DND-41 (cell line): ENCODE measurements at regions not wholly inside any gene's neighbourhood (a gene's known extent, or its start where the extent isn't known, plus 50 kb on each side); places are given as distances from the start of the nearest gene placed in this dataset.

Source experiments
- ATAC-seq: fragments of 200-7000 bp; cut with Tn5 transposase; 3 replicates; pipeline ENCODE4 v1.9.1; 2021; ENCODE audit warnings: low read depth; ENCODE audit not compliant: insufficient read depth
- DNase-seq: peaks from one replicate; pipeline ENCODE4 v3.0.0-alpha.2; 2020
- H2AFZ ChIP-seq: 2 replicates; pipeline ENCODE4 v1.6.0; 2012; ENCODE audit warnings: low read depth, low read length
- H3K27ac ChIP-seq: 2 replicates; pipeline ENCODE4 v1.5.1; 2012; ENCODE audit warnings: low read length, inconsistent platforms
- H3K27me3 ChIP-seq: fragments of 200-600 bp; sonication (generic); 2 replicates; pipeline ENCODE4 v1.6.0; 2012; ENCODE audit warnings: low read length, mild to moderate bottlenecking, inconsistent platforms; ENCODE audit not compliant: insufficient read depth, poor library complexity
- H3K36me3 ChIP-seq: 2 replicates; pipeline ENCODE4 v1.5.1; 2012; ENCODE audit warnings: low read length, inconsistent platforms; ENCODE audit not compliant: insufficient read depth
- H3K4me1 ChIP-seq: 2 replicates; pipeline ENCODE4 v1.5.1; 2012; ENCODE audit warnings: mild to moderate bottlenecking, low read length; ENCODE audit not compliant: insufficient read depth
- H3K4me2 ChIP-seq: 2 replicates; pipeline ENCODE4 v1.6.0; 2012; ENCODE audit warnings: mild to moderate bottlenecking, moderate library complexity, low read length, inconsistent platforms; ENCODE audit not compliant: insufficient read depth
- H3K4me3 ChIP-seq, 2 experiments: fragments of 200-600 bp in 1 of 2; shearing (Covaris generic) in 1 of 2; 2 replicates each; pipeline ENCODE4 v1.5.1; 2012 to 2016; ENCODE audit warnings: inconsistent platforms in 2 of 2, low read length in 2 of 2, mild to moderate bottlenecking in 2 of 2, low read depth in 1 of 2, moderate library complexity in 1 of 2
- H3K79me2 ChIP-seq: 2 replicates; pipeline ENCODE4 v1.6.0; 2012; ENCODE audit warnings: low read length, inconsistent platforms; ENCODE audit not compliant: insufficient read depth
- H3K9ac ChIP-seq: 2 replicates; pipeline ENCODE4 v1.6.0; 2012; ENCODE audit warnings: low read depth, mild to moderate bottlenecking, inconsistent platforms, low read length, moderate library complexity
- H3K9me3 ChIP-seq: 2 replicates; pipeline ENCODE4 v1.5.1; 2012; ENCODE audit warnings: low read length, moderate library complexity, mild to moderate bottlenecking, inconsistent platforms; ENCODE audit not compliant: insufficient read depth, severe bottlenecking
- H4K20me1 ChIP-seq: 2 replicates; pipeline ENCODE4 v1.6.0; 2012; ENCODE audit warnings: low read length; ENCODE audit not compliant: insufficient read depth
- EZH2 ChIP-seq: IDR thresholded peaks from 3 replicates; pipeline ENCODE4 v1.6.1; 2012; ENCODE audit warnings: borderline replicate concordance, low read depth, mild to moderate bottlenecking, moderate library complexity, low read length, inconsistent platforms; ENCODE audit not compliant: severe bottlenecking
- TF ChIP-seq, protein P1 (sequence below): IDR thresholded peaks from 2 replicates; pipeline ENCODE4 v1.5.1; 2012; ENCODE audit warnings: borderline replicate concordance, low read length, moderate library complexity, mild to moderate bottlenecking; ENCODE audit not compliant: poor library complexity, severe bottlenecking; ENCODE audit errors: extremely low read depth

DNA sequence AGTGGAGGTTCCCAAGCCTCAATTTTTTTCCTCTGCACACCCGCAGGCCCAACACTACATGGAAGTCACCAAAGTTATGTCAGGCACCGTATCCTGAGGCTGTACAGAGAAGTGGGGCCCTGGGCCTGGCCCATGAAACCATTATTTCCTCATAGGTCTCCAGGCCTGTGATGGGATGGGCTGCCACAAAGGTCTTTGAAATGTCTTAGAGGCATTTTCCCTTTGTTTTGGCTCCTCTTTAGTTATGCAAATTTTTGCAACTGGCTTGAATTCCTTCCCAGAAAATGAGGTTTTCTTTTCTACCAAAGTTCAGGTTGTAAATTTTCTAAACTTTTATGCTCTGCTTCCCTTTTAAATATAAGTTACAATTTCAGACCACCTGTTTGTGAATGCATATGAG, 365.2 kb downstream of the HGF start:
- Histone ChIP-seq H3K4me1 (no peaks in the 10 kb centered on the region), H3K27me3 (no peaks in the 10 kb centered on the region), H3K9ac (no peak overlapping the region), H2AFZ (no peak overlapping the region), H3K36me3 (no peaks in the 10 kb centered on the region), H3K27ac (no peak overlapping the region), H3K4me3 (no peak overlapping the region), H4K20me1 (no peaks in the 10 kb centered on the region), H3K9me3 (no peaks in the 10 kb centered on the region), H3K4me2 (no peak overlapping the region), H3K79me2 (no peaks in the 10 kb centered on the region)
- TF ChIP-seq, protein P1, sequence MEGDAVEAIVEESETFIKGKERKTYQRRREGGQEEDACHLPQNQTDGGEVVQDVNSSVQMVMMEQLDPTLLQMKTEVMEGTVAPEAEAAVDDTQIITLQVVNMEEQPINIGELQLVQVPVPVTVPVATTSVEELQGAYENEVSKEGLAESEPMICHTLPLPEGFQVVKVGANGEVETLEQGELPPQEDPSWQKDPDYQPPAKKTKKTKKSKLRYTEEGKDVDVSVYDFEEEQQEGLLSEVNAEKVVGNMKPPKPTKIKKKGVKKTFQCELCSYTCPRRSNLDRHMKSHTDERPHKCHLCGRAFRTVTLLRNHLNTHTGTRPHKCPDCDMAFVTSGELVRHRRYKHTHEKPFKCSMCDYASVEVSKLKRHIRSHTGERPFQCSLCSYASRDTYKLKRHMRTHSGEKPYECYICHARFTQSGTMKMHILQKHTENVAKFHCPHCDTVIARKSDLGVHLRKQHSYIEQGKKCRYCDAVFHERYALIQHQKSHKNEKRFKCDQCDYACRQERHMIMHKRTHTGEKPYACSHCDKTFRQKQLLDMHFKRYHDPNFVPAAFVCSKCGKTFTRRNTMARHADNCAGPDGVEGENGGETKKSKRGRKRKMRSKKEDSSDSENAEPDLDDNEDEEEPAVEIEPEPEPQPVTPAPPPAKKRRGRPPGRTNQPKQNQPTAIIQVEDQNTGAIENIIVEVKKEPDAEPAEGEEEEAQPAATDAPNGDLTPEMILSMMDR = no peak
- no peak for TF ChIP-seq EZH2
- no peak for ATAC-seq
- no peak for DNase-seq

DNA sequence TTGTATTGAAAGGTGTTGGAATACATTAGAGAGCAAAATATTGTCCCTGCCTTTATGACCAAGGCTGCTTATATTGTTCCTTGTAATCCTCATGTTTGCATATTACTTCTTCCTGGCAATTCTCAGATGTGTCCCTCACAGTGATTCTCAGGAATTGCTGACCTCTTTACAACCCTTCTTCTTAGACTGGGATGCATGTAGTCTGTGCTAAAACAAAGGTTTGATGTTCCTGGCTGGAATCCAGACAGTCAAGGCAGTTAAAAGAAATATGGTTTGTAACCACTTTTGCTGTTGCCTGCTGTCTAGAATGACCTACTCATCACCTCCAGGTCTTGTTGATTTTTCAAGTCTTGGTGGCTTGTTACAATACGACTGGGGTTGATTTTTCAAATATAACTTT, 367.6 kb downstream of the HGF start:
- no peak for DNase-seq
- no peaks in the 10 kb centered on the region for H3K36me3 ChIP-seq
- no peaks in the 10 kb centered on the region for H3K27me3 ChIP-seq
- no peak overlapping the region for H3K4me3 ChIP-seq
- H3K27ac ChIP-seq = no peak overlapping the region
- no peaks in the 10 kb centered on the region for H3K4me1 ChIP-seq
- no peak overlapping the region for H3K4me2 ChIP-seq
- H2AFZ ChIP-seq = no peak overlapping the region
- H3K9ac ChIP-seq = no peak overlapping the region
- H3K79me2 ChIP-seq = no peaks in the 10 kb centered on the region
- H3K9me3 ChIP-seq = no peaks in the 10 kb centered on the region
- no peak for TF ChIP-seq EZH2
- TF ChIP-seq, protein P1 = no peak
- ATAC-seq = no peak
- no peaks in the 10 kb centered on the region for H4K20me1 ChIP-seq

DNA sequence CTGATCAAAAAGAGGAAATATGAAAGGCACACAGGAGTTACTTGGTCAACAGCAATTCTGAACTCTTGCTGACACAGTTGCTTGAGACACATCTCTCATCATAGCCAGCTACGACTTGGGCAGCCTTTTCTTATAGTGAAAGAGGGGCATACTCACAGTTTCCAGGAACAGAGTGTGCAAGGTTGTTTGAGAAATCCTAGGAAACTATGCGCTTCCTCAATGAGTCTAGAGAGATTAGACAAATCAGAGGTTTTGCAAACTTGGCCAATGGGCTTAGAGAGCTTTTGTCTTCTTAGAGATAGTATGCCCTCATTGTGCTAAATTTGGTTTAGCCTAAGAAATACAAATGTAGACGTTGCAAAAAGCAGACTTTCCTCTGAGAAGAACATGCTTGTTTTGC, 370.4 kb downstream of the HGF start:
- Histone ChIP-seq H3K9me3 (no peaks in the 10 kb centered on the region), H3K36me3 (no peaks in the 10 kb centered on the region), H4K20me1 (no peaks in the 10 kb centered on the region), H3K4me3 (no peak overlapping the region), H3K9ac (no peak overlapping the region), H3K4me1 (no peaks in the 10 kb centered on the region), H2AFZ (no peak overlapping the region), H3K27ac (no peak overlapping the region), H3K79me2 (no peaks in the 10 kb centered on the region), H3K27me3 (no peaks in the 10 kb centered on the region), H3K4me2 (no peak overlapping the region)
- DNase-seq (no peak), ATAC-seq (no peak)
- TF ChIP-seq, protein P1 = no peak
- TF ChIP-seq EZH2 = no peak

DNA sequence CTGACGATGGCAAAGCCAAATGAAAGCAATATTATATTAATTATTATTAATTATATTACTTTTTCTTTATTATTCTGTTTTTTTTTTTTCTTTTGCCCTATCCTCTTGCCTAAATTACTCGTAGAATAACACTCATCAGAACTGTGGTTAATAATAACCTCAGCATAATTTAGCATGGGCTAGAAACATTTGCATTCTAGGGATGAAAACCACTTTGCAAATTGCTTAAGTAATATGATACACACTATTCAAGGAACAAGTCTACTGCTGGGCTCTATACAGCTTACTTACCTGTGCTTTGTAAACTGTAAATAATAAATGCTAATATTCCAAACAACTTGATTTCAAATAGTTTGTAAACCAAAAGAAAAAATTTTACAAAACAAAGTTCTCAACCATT, 375.8 kb downstream of the HGF start:
- Histone ChIP-seq H2AFZ (no peak overlapping the region), H3K27ac (no peak overlapping the region), H3K79me2 (no peaks in the 10 kb centered on the region), H3K36me3 (no peaks in the 10 kb centered on the region), H3K27me3 (no peaks in the 10 kb centered on the region), H3K4me2 (no peak overlapping the region), H3K9me3 (no peaks in the 10 kb centered on the region), H4K20me1 (no peaks in the 10 kb centered on the region), H3K9ac (no peak overlapping the region), H3K4me3 (no peak overlapping the region), H3K4me1 (no peaks in the 10 kb centered on the region)
- no peak for DNase-seq
- TF ChIP-seq, protein P1 = no peak
- no peak for TF ChIP-seq EZH2
- no peak for ATAC-seq
